Psoas muscle (tissue), 7 donors: ENCODE measurements at regions not wholly inside any gene's neighbourhood (a gene's known extent, or its start where the extent isn't known, plus 50 kb on each side); places are given as distances from the start of the nearest gene placed in this dataset.

Source experiments
- ATAC-seq, 4 donors: fragments of 200-7000 bp; cut with Tn5 transposase; one replicate each; pipeline ENCODE4 v1.9.1; 2020; ENCODE audit warnings: moderate library complexity in 3 of 4, mild to moderate bottlenecking in 2 of 4
- DNase-seq, 2 donors: peaks; one replicate each; pipeline ENCODE4 v3.0.0-alpha.2; 2020
- H3K27ac ChIP-seq: fragments of 200-600 bp; one replicate; pipeline ENCODE4 v1.8.0; 2022
- H3K27me3 ChIP-seq, 3 donors: fragments of 200-600 bp in 1 of 3; one replicate each; pipeline versions ENCODE4 v1.6.1 to v1.8.0; 2013 to 2022; ENCODE audit warnings: low read length in 2 of 3, mild to moderate bottlenecking in 2 of 3, moderate library complexity in 1 of 3; ENCODE audit not compliant: insufficient read depth in 3 of 3
- H3K36me3 ChIP-seq, 2 donors: fragments of 200-600 bp in 1 of 2; one replicate each; pipeline versions ENCODE4 v1.6.1 to v1.8.0; 2013 to 2022; ENCODE audit warnings: low read depth in 1 of 2, mild to moderate bottlenecking in 1 of 2, moderate library complexity in 1 of 2; ENCODE audit not compliant: insufficient read depth in 1 of 2
- H3K4me1 ChIP-seq: fragments of 200-600 bp; one replicate; pipeline ENCODE4 v1.8.0; 2022
- H3K4me3 ChIP-seq: fragments of 200-600 bp; one replicate; pipeline ENCODE4 v1.8.0; 2022; ENCODE audit warnings: mild to moderate bottlenecking
- H3K9me3 ChIP-seq: fragments of 200-600 bp; one replicate; pipeline ENCODE4 v1.8.0; 2022
- WGBS, 3 donors: extraction: QIAGEN DNeasy Blood & Tissue Kit; methylation state at CpG; one replicate each; pipeline versions ENCODE4 v1.1.6 to v1.1.7; 2013; 5-methylcytosine and 5-hydroxymethylcytosine counted together
- intact Hi-C, 2 donors: fragments of 100-400 bp; cut with DNase I; formaldehyde crosslinking; loops; one replicate each; pipeline versions ENCODE4 v1.11.0 to v1.14.2; 2022
- TF ChIP-seq, protein P1 (sequence below): fragments of 200-600 bp; IDR thresholded peaks from one replicate; pipeline ENCODE4 v1.8.0; 2022; ENCODE audit warnings: antibody characterized with exemption
- donor health status: healthy with polysubstance abuse.
- donor health status: DM: no; HTN: no; CAD: no; lungs with moderate emphysema.
- donor health status: Bipolar disorder and iron deficiency.
- donor health status: healthy.
- donor health status: DM: yes; HTN: yes; CAD: no.
- donor health status: DM: no; HTN: no; CAD: no.
- donor health status: DM: yes; HTN: yes; CAD: no.

DNA sequence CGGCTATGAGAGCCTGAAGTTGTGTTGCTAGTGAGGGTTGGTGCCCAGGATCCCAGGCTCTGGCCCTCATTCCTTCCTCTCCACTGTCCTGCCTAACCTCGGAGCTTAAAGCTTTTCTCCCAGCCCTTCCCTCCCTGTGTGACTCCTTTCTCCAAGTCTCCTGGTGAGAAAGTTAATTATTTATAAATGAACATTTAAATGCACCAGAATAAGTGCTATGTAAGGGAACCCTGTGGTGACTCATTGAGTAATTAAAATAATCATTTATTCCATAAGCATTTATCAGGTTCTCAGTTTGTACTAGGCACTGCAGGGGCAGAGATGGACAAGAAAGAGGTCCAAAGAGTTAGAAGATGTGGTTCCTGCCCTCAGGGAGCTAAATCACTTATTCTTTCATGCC, 89.1 kb upstream of the ISX start:
- no peak overlapping the region for H3K4me3 ChIP-seq
- intact Hi-C loops, result no loop called here
- H3K9me3 ChIP-seq, result no peaks in the 10 kb centered on the region
- ATAC-seq (no peak), DNase-seq (no peak)
- no peaks in the 10 kb centered on the region for H3K36me3 ChIP-seq
- no peaks in the 10 kb centered on the region for H3K27me3 ChIP-seq
- TF ChIP-seq, protein P1, sequence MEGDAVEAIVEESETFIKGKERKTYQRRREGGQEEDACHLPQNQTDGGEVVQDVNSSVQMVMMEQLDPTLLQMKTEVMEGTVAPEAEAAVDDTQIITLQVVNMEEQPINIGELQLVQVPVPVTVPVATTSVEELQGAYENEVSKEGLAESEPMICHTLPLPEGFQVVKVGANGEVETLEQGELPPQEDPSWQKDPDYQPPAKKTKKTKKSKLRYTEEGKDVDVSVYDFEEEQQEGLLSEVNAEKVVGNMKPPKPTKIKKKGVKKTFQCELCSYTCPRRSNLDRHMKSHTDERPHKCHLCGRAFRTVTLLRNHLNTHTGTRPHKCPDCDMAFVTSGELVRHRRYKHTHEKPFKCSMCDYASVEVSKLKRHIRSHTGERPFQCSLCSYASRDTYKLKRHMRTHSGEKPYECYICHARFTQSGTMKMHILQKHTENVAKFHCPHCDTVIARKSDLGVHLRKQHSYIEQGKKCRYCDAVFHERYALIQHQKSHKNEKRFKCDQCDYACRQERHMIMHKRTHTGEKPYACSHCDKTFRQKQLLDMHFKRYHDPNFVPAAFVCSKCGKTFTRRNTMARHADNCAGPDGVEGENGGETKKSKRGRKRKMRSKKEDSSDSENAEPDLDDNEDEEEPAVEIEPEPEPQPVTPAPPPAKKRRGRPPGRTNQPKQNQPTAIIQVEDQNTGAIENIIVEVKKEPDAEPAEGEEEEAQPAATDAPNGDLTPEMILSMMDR, result no peak
- no peaks in the 10 kb centered on the region for H3K4me1 ChIP-seq
- 75 to 86% (median 79%) methylated on average over 2 of the region's 2 CpGs for WGBS, 3 donors
- H3K27ac ChIP-seq, result no peak overlapping the region

DNA sequence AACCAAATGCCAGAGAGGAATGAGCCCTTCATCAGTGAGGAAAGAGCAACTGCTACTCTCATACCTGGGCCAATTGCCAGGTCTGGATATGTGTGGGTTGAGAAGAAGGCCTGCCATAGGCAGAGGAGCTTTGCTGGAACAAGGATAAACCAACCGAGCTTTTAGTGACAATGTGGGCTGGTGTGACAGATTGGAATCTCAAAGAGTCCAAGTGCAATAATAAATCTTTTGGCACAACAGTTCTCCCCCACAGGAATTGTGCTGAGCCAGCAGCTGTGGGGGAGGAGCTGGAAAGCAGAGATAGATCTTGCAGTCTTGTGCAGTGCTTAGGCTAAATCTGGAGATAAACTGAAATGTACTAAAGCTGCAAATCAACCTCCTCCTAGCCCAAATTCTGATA, 79.4 kb upstream of the ISX start:
- Histone ChIP-seq H3K9me3 (peaks cover 19% of the 10 kb centered on the region), H3K27me3 (peaks cover 0 to 2% (median 0%) of the 10 kb centered on the region in 3 donors)
- TF ChIP-seq, protein P1, result no peak

DNA sequence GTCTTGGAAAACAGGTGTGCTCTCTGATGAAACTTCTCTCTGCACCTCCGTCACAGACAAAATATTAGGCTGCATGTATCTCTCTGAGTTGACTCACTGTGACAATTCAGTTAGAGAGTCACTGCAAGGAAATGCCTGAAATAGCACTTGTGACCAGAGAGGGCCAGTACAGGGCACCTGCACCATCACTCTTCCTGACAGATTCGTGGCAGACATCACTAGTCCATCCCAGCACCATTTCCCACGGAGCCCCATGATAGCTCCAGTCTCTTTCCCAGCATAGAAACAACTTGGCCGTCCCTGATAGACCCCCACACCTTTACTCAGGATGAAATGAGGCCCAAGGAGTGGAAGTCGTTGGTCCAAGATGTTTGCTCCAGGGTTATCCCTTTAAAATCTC, 73.3 kb upstream of the ISX start:
- H3K9me3 ChIP-seq, result peaks cover 7% of the 10 kb centered on the region
- H3K36me3 ChIP-seq, result no peaks in the 10 kb centered on the region
- no peaks in the 10 kb centered on the region for H3K4me1 ChIP-seq
- WGBS, 3 donors, result 46 to 55% (median 51%) methylated on average over 5 of the region's 5 CpGs
- no peak for DNase-seq
- no peak for ATAC-seq
- no peak overlapping the region for H3K4me3 ChIP-seq
- TF ChIP-seq, protein P1, result no peak
- peaks cover 0 to 2% (median 0%) of the 10 kb centered on the region in 3 donors for H3K27me3 ChIP-seq
- intact Hi-C loops, result no loop called here
- no peak overlapping the region for H3K27ac ChIP-seq

More for the DNA sequence above, 79.4 kb upstream of the ISX start:
- DNase-seq (no peak), ATAC-seq (no peak)
- Histone ChIP-seq H3K36me3 (no peaks in the 10 kb centered on the region), H3K27ac (no peak overlapping the region), H3K4me1 (no peaks in the 10 kb centered on the region), H3K4me3 (no peak overlapping the region)
- 7 to 21% (median 19%) methylated on average over 1 of the region's 1 CpG for WGBS, 3 donors
- intact Hi-C loops, result no loop called here

DNA sequence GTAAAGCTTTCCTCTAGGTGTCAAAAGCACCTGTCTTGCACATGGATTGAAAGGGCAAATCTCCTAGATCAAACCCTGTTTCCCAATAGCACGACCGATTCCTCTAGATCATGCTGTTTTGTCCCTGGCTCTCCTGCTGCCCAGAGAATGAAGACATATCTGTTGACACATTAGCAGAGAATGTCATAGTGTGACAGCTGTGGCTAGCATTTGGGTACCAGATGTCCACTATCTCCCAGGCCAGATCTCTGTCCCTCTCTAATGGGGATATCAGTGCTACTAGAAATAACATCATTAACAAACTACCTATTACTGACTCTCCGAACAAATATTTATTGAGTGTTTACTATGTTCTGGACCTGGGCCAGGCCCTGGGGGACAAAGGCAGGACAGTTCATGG, 72.4 kb upstream of the ISX start:
- Histone ChIP-seq H3K9me3 (no peaks in the 10 kb centered on the region), H3K4me1 (no peaks in the 10 kb centered on the region), H3K27ac (no peak overlapping the region), H3K27me3 (peaks cover 0 to 2% (median 0%) of the 10 kb centered on the region in 3 donors), H3K4me3 (no peak overlapping the region), H3K36me3 (no peaks in the 10 kb centered on the region)
- DNase-seq (no peak), ATAC-seq (no peak)
- WGBS, 3 donors, result 23 to 40% (median 32%) methylated on average over 3 of the region's 3 CpGs
- TF ChIP-seq, protein P1, result no peak
- intact Hi-C loops, result no loop called here

DNA sequence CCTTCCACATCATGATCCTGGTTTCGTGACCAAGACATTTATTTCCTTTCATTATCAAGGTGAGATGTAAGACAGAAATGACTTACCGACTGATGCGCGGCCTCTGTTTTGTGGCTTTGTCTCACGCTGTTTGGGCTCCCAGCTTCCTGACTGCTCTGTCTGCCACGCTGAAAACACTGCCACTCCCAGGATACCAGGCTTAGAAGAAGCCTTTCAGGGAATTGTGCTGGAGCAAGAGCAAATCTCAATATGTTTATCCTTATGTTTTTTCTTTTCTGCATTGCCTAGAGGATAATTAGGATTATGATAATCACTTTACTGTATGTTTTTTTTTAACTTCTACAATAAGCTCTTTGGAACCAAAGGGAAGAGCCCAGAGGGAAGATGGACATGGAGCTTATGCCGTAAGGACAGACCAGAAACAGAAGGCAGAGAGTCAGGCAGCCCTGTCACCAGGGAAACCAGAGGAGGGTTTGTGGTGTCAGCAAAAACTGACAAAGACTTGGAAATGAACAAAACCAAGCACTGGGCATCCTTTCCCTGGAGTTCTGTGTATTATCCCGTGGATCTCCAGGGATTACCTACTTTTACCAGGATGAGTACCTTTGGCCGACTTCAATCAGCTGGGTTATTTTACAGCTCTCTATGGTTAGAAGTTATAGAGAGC, 68.2 kb upstream of the ISX start:
- Histone ChIP-seq H3K27ac (no peak overlapping the region), H3K36me3 (no peaks in the 10 kb centered on the region), H3K4me3 (no peak overlapping the region), H3K4me1 (no peaks in the 10 kb centered on the region), H3K27me3 (no peaks in the 10 kb centered on the region), H3K9me3 (no peaks in the 10 kb centered on the region)
- no peak for DNase-seq
- intact Hi-C loops, result no loop called here
- WGBS, 3 donors, result 78 to 82% (median 78%) methylated on average over 9 of the region's 9 CpGs
- TF ChIP-seq, protein P1, result no peak
- no peak for ATAC-seq
